ENCODE measurements at regions not wholly inside any gene's neighbourhood (a gene's known extent, or its start where the extent isn't known, plus 50 kb on each side); places are given as distances from the start of the nearest gene placed in this dataset.

GRCh38 chr11:28833670-28834069, 725.5 kb downstream of the METTL15 start:
- peak; percentile 95 for DNase-seq (ENCODE audit: low read depth)

- no peak for DNase-seq (ENCODE audit: low read depth)
Observed at GRCh38 chr11:28833169-28833568, 725.0 kb downstream of the METTL15 start.

GRCh38 chr11:28826807-28827206, 718.6 kb downstream of the METTL15 start:
- DNase-seq (ENCODE audit: low read depth), result no peak

GRCh38 chr11:28822576-28822975, 714.4 kb downstream of the METTL15 start:
- peak; percentile 43 for DNase-seq (ENCODE audit: low read depth)

GRCh38 chr11:28820296-28820989, 712.3 kb downstream of the METTL15 start:
- no peak for DNase-seq (ENCODE audit: low read depth)

- DNase-seq (ENCODE audit: low read depth), result no peak
Observed at GRCh38 chr11:28819741-28820140, 711.6 kb downstream of the METTL15 start.

GRCh38 chr11:28815110-28815509, 706.9 kb downstream of the METTL15 start:
- DNase-seq (ENCODE audit: low read depth), result no peak

- peak; percentile 13 for DNase-seq (ENCODE audit: low read depth)
Observed at GRCh38 chr11:28808771-28809170, 700.6 kb downstream of the METTL15 start.

- no peak for DNase-seq (ENCODE audit: low read depth)
Observed at GRCh38 chr11:28799316-28799715, 691.1 kb downstream of the METTL15 start.

GRCh38 chr11:28798286-28798685, 690.1 kb downstream of the METTL15 start:
- DNase-seq (ENCODE audit: low read depth), result no peak

- DNase-seq (ENCODE audit: low read depth), result no peak
Observed at GRCh38 chr11:28797536-28797935, 689.3 kb downstream of the METTL15 start.

- DNase-seq (ENCODE audit: low read depth), result no peak
Observed at GRCh38 chr11:28794405-28794804, 686.2 kb downstream of the METTL15 start.

- no peak for DNase-seq (ENCODE audit: low read depth)
Observed at GRCh38 chr11:28793282-28793738, 685.1 kb downstream of the METTL15 start.

- no peak for DNase-seq (ENCODE audit: low read depth)
Observed at GRCh38 chr11:28792856-28793255, 684.7 kb downstream of the METTL15 start.

- peak; percentile 61 for DNase-seq (ENCODE audit: low read depth)
Observed at GRCh38 chr11:28787897-28788296, 679.7 kb downstream of the METTL15 start.

GRCh38 chr11:28777126-28777525, 668.9 kb downstream of the METTL15 start:
- DNase-seq (ENCODE audit: low read depth), result no peak

GRCh38 chr11:28773606-28774005, 665.4 kb downstream of the METTL15 start:
- no peak for DNase-seq (ENCODE audit: low read depth)

GRCh38 chr11:28770806-28771205, 662.6 kb downstream of the METTL15 start:
- no peak for DNase-seq (ENCODE audit: low read depth)

GRCh38 chr11:28767574-28767973, 659.4 kb downstream of the METTL15 start:
- DNase-seq (ENCODE audit: low read depth), result peak; percentile 75

GRCh38 chr11:28763876-28764275, 655.7 kb downstream of the METTL15 start:
- DNase-seq (ENCODE audit: low read depth), result no peak

- no peak for DNase-seq (ENCODE audit: low read depth)
Observed at GRCh38 chr11:28763151-28763550, 655.0 kb downstream of the METTL15 start.

- peak; percentile 71 for DNase-seq (ENCODE audit: low read depth)
Observed at GRCh38 chr11:28760676-28761390, 652.6 kb downstream of the METTL15 start.

- no peak for DNase-seq (ENCODE audit: low read depth)
Observed at GRCh38 chr11:28759311-28759710, 651.1 kb downstream of the METTL15 start.

All from HT1080 (cell line).